Neural cell (in vitro differentiated cells): ENCODE measurements at regions not wholly inside any gene's neighbourhood (a gene's known extent, or its start where the extent isn't known, plus 50 kb on each side); places are given as distances from the start of the nearest gene placed in this dataset.

Source experiments
- H2AFZ ChIP-seq: fragments of 200-600, 300-800 bp; sonication (generic), shearing (Covaris generic); 2 replicates; pipeline ENCODE4 v1.6.0; 2014; ENCODE audit warnings: low read depth, mild to moderate bottlenecking, antibody characterized with exemption, low read length, moderate library complexity
- H3F3A ChIP-seq: fragments of 200-600 bp; shearing (Covaris generic); 2 replicates; pipeline ENCODE4 v1.6.1; 2016; ENCODE audit warnings: mild to moderate bottlenecking, moderate library complexity, mixed read lengths, antibody characterized with exemption, low read length; ENCODE audit not compliant: insufficient read depth, poor library complexity, severe bottlenecking
- H3K27ac ChIP-seq: fragments of 200-600, 300-800 bp; sonication (generic), shearing (Covaris generic); 2 replicates; pipeline ENCODE4 v1.5.1; 2014; ENCODE audit warnings: mild to moderate bottlenecking, low read length, moderate library complexity
- H3K27me3 ChIP-seq: fragments of 300-800, 200-600 bp; sonication (generic), shearing (Covaris generic); 2 replicates; pipeline ENCODE4 v1.6.0; 2014; ENCODE audit warnings: mild to moderate bottlenecking, low read depth, low read length, moderate library complexity; ENCODE audit not compliant: insufficient read depth
- H3K36me3 ChIP-seq: fragments of 300-800, 200-600 bp; sonication (generic), shearing (Covaris generic); 2 replicates; pipeline ENCODE4 v1.5.1; 2014; ENCODE audit warnings: mild to moderate bottlenecking, antibody characterized with exemption, low read length, moderate library complexity; ENCODE audit not compliant: insufficient read depth
- H3K4me2 ChIP-seq: fragments of 300-800, 200-600 bp; sonication (generic), shearing (Covaris generic); 2 replicates; pipeline ENCODE4 v1.6.0; 2014; ENCODE audit warnings: mild to moderate bottlenecking, low read length
- H3K4me3 ChIP-seq: fragments of 300-800, 200-600 bp; sonication (generic), shearing (Covaris generic); 2 replicates; pipeline ENCODE4 v1.5.1; 2014; ENCODE audit warnings: mild to moderate bottlenecking, low read length, moderate library complexity
- H3K79me2 ChIP-seq: fragments of 200-600 bp; shearing (Covaris generic); replicated peaks from 2 replicates; pipeline ENCODE4 v1.6.0; 2014; ENCODE audit warnings: mild to moderate bottlenecking, low read length, moderate library complexity; ENCODE audit not compliant: insufficient read depth
- H3K9ac ChIP-seq: fragments of 300-800, 200-600 bp; sonication (generic), shearing (Covaris generic); 2 replicates; pipeline ENCODE4 v1.6.1; 2016; ENCODE audit warnings: mild to moderate bottlenecking, low read length, mixed read lengths
- H3K9me2 ChIP-seq: fragments of 200-600 bp; shearing (Covaris generic); 2 replicates; pipeline ENCODE4 v1.6.1; 2016; ENCODE audit warnings: mild to moderate bottlenecking, low read length, mixed read lengths; ENCODE audit not compliant: insufficient read depth
- H3K9me3 ChIP-seq: fragments of 200-600, 300-800 bp; sonication (generic), shearing (Covaris generic); 2 replicates; pipeline ENCODE4 v1.6.1; 2016; ENCODE audit warnings: mild to moderate bottlenecking, mixed run types, low read length, moderate library complexity, mixed read lengths
- H4K20me1 ChIP-seq: fragments of 200-600 bp; shearing (Covaris generic); 2 replicates; pipeline ENCODE4 v1.6.1; 2016; ENCODE audit warnings: mild to moderate bottlenecking, mixed run types; ENCODE audit not compliant: insufficient read depth
- CTCF ChIP-seq: fragments of 450-650 bp; IDR thresholded peaks from 2 replicates; pipeline ENCODE4 v1.5.1; 2014; ENCODE audit warnings: antibody characterized with exemption, mild to moderate bottlenecking, moderate library complexity; ENCODE audit not compliant: poor library complexity, severe bottlenecking
- EP300 ChIP-seq: fragments of 450-650 bp; conservative IDR thresholded peaks from 2 replicates; pipeline ENCODE4 v1.6.1; 2014; ENCODE audit warnings: antibody characterized with exemption, mild to moderate bottlenecking, moderate library complexity; ENCODE audit not compliant: poor library complexity, severe bottlenecking
- EZH2 ChIP-seq: fragments of 200-600, 300-800 bp; shearing (Covaris generic), sonication (generic); IDR thresholded peaks from 2 replicates; pipeline ENCODE4 v1.6.1; 2014; ENCODE audit warnings: antibody characterized with exemption, low read length, borderline replicate concordance, mild to moderate bottlenecking; ENCODE audit not compliant: insufficient read depth, poor library complexity, severe bottlenecking
- MXI1 ChIP-seq: fragments of 450-650 bp; conservative IDR thresholded peaks from 2 replicates; pipeline ENCODE4 v1.6.1; 2014; ENCODE audit warnings: antibody characterized with exemption, mild to moderate bottlenecking; ENCODE audit not compliant: poor library complexity, severe bottlenecking
- POLR2AphosphoS5 ChIP-seq: IDR thresholded peaks from 2 replicates; pipeline ENCODE4 v1.6.1; 2012
- RAD21 ChIP-seq: fragments of 450-650 bp; conservative IDR thresholded peaks from 2 replicates; pipeline ENCODE4 v1.6.1; 2014; ENCODE audit warnings: antibody characterized with exemption, mild to moderate bottlenecking, moderate library complexity
- REST ChIP-seq: IDR thresholded peaks from 2 replicates; pipeline ENCODE4 v1.6.1; 2012; ENCODE audit warnings: borderline replicate concordance
- SMC3 ChIP-seq: fragments of 450-650 bp; conservative IDR thresholded peaks from 2 replicates; pipeline ENCODE4 v1.6.1; 2014; ENCODE audit warnings: antibody characterized with exemption, mild to moderate bottlenecking, moderate library complexity; ENCODE audit not compliant: poor library complexity
- TAF1 ChIP-seq: IDR thresholded peaks from 2 replicates; pipeline ENCODE4 v1.6.1; 2012; ENCODE audit warnings: low read depth

DNA sequence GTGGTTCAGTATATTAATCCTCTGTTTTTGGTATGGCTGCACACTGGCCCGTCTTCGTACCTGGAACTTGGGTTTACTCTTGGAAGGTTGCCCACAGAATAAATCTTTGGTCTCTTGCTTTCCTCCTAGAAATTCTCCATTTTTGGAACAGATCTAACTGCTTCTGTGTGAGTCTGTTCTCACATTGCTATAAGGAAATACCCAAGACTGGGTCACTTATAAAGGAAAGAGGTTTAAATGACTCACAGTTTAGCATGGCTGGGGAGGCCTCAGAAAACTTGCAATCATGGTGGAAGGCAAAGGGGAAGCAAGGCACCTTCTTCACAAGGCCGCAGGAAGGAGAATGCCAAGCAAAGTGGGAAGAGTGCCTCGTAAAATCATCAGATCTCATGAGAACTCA is 407.8 kb upstream of the PDE3A start:
- H3K27ac ChIP-seq, result no peak overlapping the region
- no peaks in the 10 kb centered on the region for H3K36me3 ChIP-seq
- H4K20me1 ChIP-seq, result no peaks in the 10 kb centered on the region

GRCh38 chr12:19962192-19962591 is 406.1 kb upstream of the PDE3A start:
- no peaks in the 10 kb centered on the region for H3K79me2 ChIP-seq
- no peaks in the 10 kb centered on the region for H3K36me3 ChIP-seq
- no peaks in the 10 kb centered on the region for H3F3A ChIP-seq
- no peak overlapping the region for H3K4me3 ChIP-seq
- H3K9me2 ChIP-seq, result no peaks in the 10 kb centered on the region
- H2AFZ ChIP-seq, result no peak overlapping the region
- H3K27ac ChIP-seq, result no peak overlapping the region
- no peaks in the 10 kb centered on the region for H3K27me3 ChIP-seq
- no peak overlapping the region for H3K9ac ChIP-seq
- H3K4me2 ChIP-seq, result no peak overlapping the region
- no peaks in the 10 kb centered on the region for H4K20me1 ChIP-seq
- H3K9me3 ChIP-seq, result no peaks in the 10 kb centered on the region
- TF ChIP-seq CTCF (no peak), RAD21 (no peak), TAF1 (no peak), MXI1 (no peak), EZH2 (no peak), SMC3 (no peak), REST (no peak)

More for the DNA sequence above, 407.8 kb upstream of the PDE3A start:
- Histone ChIP-seq H3K9me2 (no peaks in the 10 kb centered on the region), H3K4me2 (no peak overlapping the region), H3F3A (no peaks in the 10 kb centered on the region), H3K79me2 (no peaks in the 10 kb centered on the region), H3K27me3 (no peaks in the 10 kb centered on the region), H3K9me3 (no peaks in the 10 kb centered on the region), H3K9ac (no peak overlapping the region), H3K4me3 (no peak overlapping the region), H2AFZ (no peak overlapping the region)
- TF ChIP-seq MXI1 (no peak), TAF1 (no peak), CTCF (no peak), POLR2AphosphoS5 (no peak), REST (no peak), EP300 (no peak), SMC3 (no peak), EZH2 (no peak), RAD21 (no peak)
